ENCODE measurements at regions not wholly inside any gene's neighbourhood (a gene's known extent, or its start where the extent isn't known, plus 50 kb on each side); places are given as distances from the start of the nearest gene placed in this dataset.

GRCh38 chr6:131431718-131432117, 141.3 kb upstream of the ARG1 start:
- TF ChIP-seq MXD4 (CRISPR knock-in tag; IDR thresholded peaks at IDR 0.05; ENCODE audit: borderline replicate concordance), result no peak
- TF ChIP-seq, protein P1, sequence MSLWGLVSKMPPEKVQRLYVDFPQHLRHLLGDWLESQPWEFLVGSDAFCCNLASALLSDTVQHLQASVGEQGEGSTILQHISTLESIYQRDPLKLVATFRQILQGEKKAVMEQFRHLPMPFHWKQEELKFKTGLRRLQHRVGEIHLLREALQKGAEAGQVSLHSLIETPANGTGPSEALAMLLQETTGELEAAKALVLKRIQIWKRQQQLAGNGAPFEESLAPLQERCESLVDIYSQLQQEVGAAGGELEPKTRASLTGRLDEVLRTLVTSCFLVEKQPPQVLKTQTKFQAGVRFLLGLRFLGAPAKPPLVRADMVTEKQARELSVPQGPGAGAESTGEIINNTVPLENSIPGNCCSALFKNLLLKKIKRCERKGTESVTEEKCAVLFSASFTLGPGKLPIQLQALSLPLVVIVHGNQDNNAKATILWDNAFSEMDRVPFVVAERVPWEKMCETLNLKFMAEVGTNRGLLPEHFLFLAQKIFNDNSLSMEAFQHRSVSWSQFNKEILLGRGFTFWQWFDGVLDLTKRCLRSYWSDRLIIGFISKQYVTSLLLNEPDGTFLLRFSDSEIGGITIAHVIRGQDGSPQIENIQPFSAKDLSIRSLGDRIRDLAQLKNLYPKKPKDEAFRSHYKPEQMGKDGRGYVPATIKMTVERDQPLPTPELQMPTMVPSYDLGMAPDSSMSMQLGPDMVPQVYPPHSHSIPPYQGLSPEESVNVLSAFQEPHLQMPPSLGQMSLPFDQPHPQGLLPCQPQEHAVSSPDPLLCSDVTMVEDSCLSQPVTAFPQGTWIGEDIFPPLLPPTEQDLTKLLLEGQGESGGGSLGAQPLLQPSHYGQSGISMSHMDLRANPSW (CRISPR knock-in tag; conservative IDR thresholded peaks at IDR 0.05; ENCODE audit: low read depth), result no peak
- TF ChIP-seq TP53 (CRISPR knock-in tag; IDR thresholded peaks at IDR 0.05), result no peak
- no peak for TF ChIP-seq CTCF (IDR thresholded peaks at IDR 0.05)
- TF ChIP-seq, protein P2, sequence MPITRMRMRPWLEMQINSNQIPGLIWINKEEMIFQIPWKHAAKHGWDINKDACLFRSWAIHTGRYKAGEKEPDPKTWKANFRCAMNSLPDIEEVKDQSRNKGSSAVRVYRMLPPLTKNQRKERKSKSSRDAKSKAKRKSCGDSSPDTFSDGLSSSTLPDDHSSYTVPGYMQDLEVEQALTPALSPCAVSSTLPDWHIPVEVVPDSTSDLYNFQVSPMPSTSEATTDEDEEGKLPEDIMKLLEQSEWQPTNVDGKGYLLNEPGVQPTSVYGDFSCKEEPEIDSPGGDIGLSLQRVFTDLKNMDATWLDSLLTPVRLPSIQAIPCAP (CRISPR knock-in tag; IDR thresholded peaks at IDR 0.05), result no peak
- TF ChIP-seq ELF4 (CRISPR knock-in tag; IDR thresholded peaks at IDR 0.05; ENCODE audit: low read depth), result no peak
- no peak for TF ChIP-seq ZNF263 (CRISPR knock-in tag; IDR thresholded peaks at IDR 0.05; ENCODE audit: low read depth)
